CD8-positive, alpha-beta memory T cell (primary cell): ENCODE measurements at regions not wholly inside any gene's neighbourhood (a gene's known extent, or its start where the extent isn't known, plus 50 kb on each side); places are given as distances from the start of the nearest gene placed in this dataset.
"Not testable (repeated sequence)": the region's sequence is repeated elsewhere in the genome, so short reads cannot be mapped to it uniquely, and the experiment has no call there.

Experiments
- CTCF ChIA-PET: fragments of 350-600 bp; sonication (Branson Sonifier 250); formaldehyde crosslinking; loops from one replicate; lab custom pipeline; 2021; ENCODE audit warnings: antibody characterized with exemption; lab: Charles Lee
- POLR2A ChIA-PET: fragments of 350-600 bp; sonication (Branson Sonifier 250); formaldehyde crosslinking; loops from one replicate; lab custom pipeline; 2021; ENCODE audit warnings: antibody characterized with exemption; lab: Charles Lee
- DNase-seq, 5 donors: peaks; one replicate each; pipeline versions ENCODE4 v3.0.0 to v3.0.0-alpha.2; 2020 to 2022; ENCODE audit warnings: mixed read lengths in 1 of 5
- H3K27ac ChIP-seq: one replicate; pipeline ENCODE4 v1.7.0; 2013; ENCODE audit warnings: low read depth, mild to moderate bottlenecking, low read length, moderate library complexity
- H3K27me3 ChIP-seq: 2 replicates; pipeline ENCODE4 v1.7.0; 2013; ENCODE audit warnings: low read length, mild to moderate bottlenecking; ENCODE audit not compliant: insufficient read depth, poor library complexity, severe bottlenecking
- H3K36me3 ChIP-seq: 2 replicates; pipeline ENCODE4 v1.7.0; 2013; ENCODE audit warnings: mild to moderate bottlenecking, low read length, moderate library complexity; ENCODE audit not compliant: insufficient read depth
- H3K4me1 ChIP-seq: 2 replicates; pipeline ENCODE4 v1.7.0; 2013; ENCODE audit warnings: mild to moderate bottlenecking, low read length, moderate library complexity; ENCODE audit not compliant: insufficient read depth
- H3K4me3 ChIP-seq: 2 replicates; pipeline ENCODE4 v1.7.0; 2013; ENCODE audit warnings: mild to moderate bottlenecking, low read length
- H3K9me3 ChIP-seq: 2 replicates; pipeline ENCODE4 v1.7.0; 2013; ENCODE audit warnings: mild to moderate bottlenecking, low read length
- H3K27ac Mint-ChIP-seq, 8 donors: one replicate each; pipeline ENCODE4 v1.8.0; 2020 to 2021; ENCODE audit warnings: mixed read lengths in 8 of 8, mild to moderate bottlenecking in 6 of 8, inconsistent platforms in 3 of 8, moderate library complexity in 3 of 8
- H3K27me3 Mint-ChIP-seq, 2 donors: one replicate each; pipeline ENCODE4 v1.8.0; 2020 to 2021; ENCODE audit warnings: mixed read lengths in 2 of 2, mild to moderate bottlenecking in 1 of 2, moderate library complexity in 1 of 2
- H3K36me3 Mint-ChIP-seq, 3 donors: one replicate each; pipeline ENCODE4 v1.8.0; 2020 to 2021; ENCODE audit warnings: mixed read lengths in 3 of 3, inconsistent platforms in 1 of 3, mild to moderate bottlenecking in 1 of 3
- H3K4me1 Mint-ChIP-seq, 3 donors: one replicate each; pipeline ENCODE4 v1.8.0; 2020 to 2021; ENCODE audit warnings: mixed read lengths in 3 of 3, inconsistent platforms in 1 of 3, mild to moderate bottlenecking in 1 of 3
- H3K4me3 Mint-ChIP-seq, 7 donors: one replicate each; pipeline ENCODE4 v1.8.0; 2020 to 2021; ENCODE audit warnings: mixed read lengths in 7 of 7, mild to moderate bottlenecking in 6 of 7, moderate library complexity in 4 of 7, inconsistent platforms in 2 of 7
- H3K9me3 Mint-ChIP-seq, 5 donors: one replicate each; pipeline ENCODE4 v1.8.0; 2020 to 2022; ENCODE audit warnings: mixed read lengths in 5 of 5, mild to moderate bottlenecking in 3 of 5, moderate library complexity in 2 of 5, inconsistent platforms in 1 of 5

DNA sequence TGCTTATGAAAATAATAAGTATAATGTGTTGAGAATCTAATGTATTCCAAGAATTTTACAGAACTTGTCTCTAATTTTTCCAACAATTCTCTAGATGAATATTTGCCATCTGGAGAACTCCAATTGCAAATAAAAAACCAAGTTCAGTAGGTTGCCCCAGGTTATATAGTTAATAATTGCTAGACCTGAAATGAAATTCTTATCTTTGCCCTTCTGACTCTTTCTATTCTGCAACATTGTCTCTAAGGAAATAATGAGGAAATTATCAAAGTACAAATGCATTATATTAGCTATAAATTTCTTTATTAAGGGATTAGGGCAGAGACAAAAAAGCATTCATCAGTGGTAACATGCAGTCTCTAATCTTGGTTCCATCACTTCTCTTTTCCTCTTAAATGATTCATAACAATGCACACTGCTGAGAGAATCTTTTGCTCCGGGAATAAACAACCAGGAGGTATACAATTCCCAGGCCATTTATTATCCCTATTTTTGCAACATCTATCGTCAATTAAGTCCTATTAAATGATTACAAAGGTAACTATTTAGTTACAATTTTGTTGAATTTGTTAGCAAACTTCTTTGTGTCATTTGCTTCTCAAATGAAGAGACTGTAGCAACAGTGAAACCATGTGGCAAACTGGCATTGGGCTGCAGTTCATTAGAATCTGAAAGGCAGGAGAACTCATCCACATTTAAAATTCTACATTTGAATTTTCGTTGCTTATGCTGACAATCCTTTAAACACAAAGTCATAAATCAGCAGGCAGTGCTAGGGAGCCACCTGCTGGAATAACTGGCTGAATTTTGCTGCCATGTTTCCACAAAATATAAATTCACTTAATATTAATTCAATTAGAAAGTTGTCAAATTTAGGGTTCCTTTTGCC lies 349.6 kb downstream of the KIF2B start:
- no peak for DNase-seq
- Histone ChIP-seq H3K9me3 (no peaks in the 10 kb centered on the region), H3K27me3 (no peaks in the 10 kb centered on the region), H3K27ac (no peak overlapping the region), H3K4me3 (no peak overlapping the region), H3K4me1 (no peaks in the 10 kb centered on the region), H3K36me3 (no peaks in the 10 kb centered on the region)
- Mint-ChIP-seq H3K27ac (no peak overlapping the region), H3K4me3 (no peak overlapping the region), H3K27me3 (no peaks in the 10 kb centered on the region), H3K36me3 (no peaks in the 10 kb centered on the region), H3K9me3 (peaks cover 1 to 21% (median 7%) of the 10 kb centered on the region in 5 donors), H3K4me1 (no peaks in the 10 kb centered on the region)
- ChIA-PET CTCF (no interaction called here), POLR2A (no interaction called here)

DNA sequence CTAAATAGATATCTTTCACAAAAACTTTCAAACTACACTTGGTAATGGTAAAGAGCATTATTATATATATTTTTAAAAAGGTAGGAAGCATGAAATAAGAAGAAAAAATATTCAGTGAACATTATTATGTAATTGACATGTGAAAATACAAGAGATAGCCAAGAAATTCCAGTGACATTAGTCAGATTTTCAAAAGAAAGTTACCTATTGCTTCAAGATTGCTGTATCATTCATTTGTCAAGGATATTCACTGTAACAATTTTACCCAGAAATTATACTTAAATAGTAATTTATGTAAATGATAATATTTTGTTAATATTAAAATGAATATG lies 350.2 kb downstream of the KIF2B start:
- no peaks in the 10 kb centered on the region for H3K9me3 ChIP-seq
- ChIA-PET POLR2A (no interaction called here), CTCF (no interaction called here)
- no peak overlapping the region for H3K4me3 ChIP-seq
- DNase-seq = no peak
- no peaks in the 10 kb centered on the region for H3K36me3 Mint-ChIP-seq
- no peak overlapping the region for H3K27ac ChIP-seq
- no peaks in the 10 kb centered on the region for H3K27me3 Mint-ChIP-seq
- H3K27me3 ChIP-seq = no peaks in the 10 kb centered on the region
- H3K27ac Mint-ChIP-seq = no peak overlapping the region
- no peaks in the 10 kb centered on the region for H3K4me1 Mint-ChIP-seq
- no peak overlapping the region for H3K4me3 Mint-ChIP-seq
- no peaks in the 10 kb centered on the region for H3K4me1 ChIP-seq
- H3K36me3 ChIP-seq = no peaks in the 10 kb centered on the region
- peaks cover 1 to 23% (median 7%) of the 10 kb centered on the region in 5 donors for H3K9me3 Mint-ChIP-seq

DNA sequence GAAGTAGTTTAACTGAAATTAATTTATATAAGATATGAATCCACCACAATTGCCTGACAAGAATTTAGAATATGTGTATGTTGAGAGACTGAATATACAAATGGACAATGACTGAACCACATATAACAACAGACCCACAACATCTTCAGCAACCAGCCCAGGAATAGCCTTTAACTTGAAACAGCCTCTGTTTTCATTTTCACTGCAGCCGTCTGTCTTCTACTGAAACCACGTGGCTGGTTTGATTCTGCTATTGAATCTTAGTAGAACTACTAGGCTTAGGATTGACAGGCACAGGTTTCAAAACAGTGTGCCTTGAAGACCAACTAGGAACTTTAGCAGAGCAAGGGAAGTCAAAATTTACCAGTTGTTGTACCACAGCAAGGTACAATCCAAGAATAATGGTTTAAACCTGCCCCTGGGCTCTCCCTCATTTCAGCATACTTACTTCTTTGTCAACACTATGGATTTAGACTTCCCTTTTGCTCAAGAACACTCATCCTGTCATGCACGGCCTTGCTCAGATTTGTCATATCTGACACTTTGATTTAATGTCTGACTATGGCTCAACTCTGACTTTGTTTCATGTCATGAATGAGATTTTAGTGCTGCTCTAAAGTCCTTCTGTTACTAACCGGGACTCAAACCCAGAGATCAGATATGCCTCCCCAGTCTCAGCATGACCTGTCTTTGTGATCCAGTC lies 355.0 kb downstream of the KIF2B start:
- Histone ChIP-seq H3K27me3 (no peaks in the 10 kb centered on the region), H3K9me3 (no peaks in the 10 kb centered on the region), H3K27ac (no peak overlapping the region), H3K4me1 (no peaks in the 10 kb centered on the region), H3K36me3 (no peaks in the 10 kb centered on the region), H3K4me3 (no peak overlapping the region)
- Mint-ChIP-seq H3K36me3 (no peaks in the 10 kb centered on the region), H3K4me3 (no peak overlapping the region), H3K4me1 (no peaks in the 10 kb centered on the region), H3K9me3 (peaks cover 0 to 40% (median 7%) of the 10 kb centered on the region in 5 donors), H3K27ac (no peak overlapping the region), H3K27me3 (no peaks in the 10 kb centered on the region)
- DNase-seq = no peak
- CTCF ChIA-PET = no interaction called here
- POLR2A ChIA-PET = no interaction called here

DNA sequence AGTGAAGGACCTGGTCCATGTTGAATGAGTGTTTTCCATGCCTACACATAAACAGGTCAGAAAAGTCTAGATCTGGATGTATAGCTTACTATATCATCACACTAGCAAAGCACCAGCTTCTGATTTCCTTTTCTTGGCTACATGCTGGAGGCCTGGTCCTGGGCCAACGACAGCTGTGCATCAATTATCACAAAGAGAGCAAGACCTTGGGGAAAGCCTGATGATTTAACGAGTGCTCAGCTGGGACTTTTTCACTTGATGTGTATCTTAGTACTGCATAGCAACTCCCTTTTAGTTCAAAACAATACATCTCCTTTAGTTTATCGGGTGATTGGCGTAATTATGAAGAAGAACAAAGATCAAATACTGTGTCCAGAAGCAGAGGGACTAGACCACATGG lies 358.2 kb downstream of the KIF2B start:
- H3K36me3 Mint-ChIP-seq = no peaks in the 10 kb centered on the region
- ChIA-PET CTCF (no interaction called here), POLR2A (no interaction called here)
- Histone ChIP-seq H3K36me3 (no peaks in the 10 kb centered on the region), H3K9me3 (no peaks in the 10 kb centered on the region), H3K27ac (no peak overlapping the region), H3K4me1 (no peaks in the 10 kb centered on the region), H3K27me3 (no peaks in the 10 kb centered on the region), H3K4me3 (no peak overlapping the region)
- no peak overlapping the region for H3K27ac Mint-ChIP-seq
- H3K4me3 Mint-ChIP-seq = no peak overlapping the region
- H3K27me3 Mint-ChIP-seq = no peaks in the 10 kb centered on the region
- DNase-seq = no peak
- no peaks in the 10 kb centered on the region for H3K4me1 Mint-ChIP-seq
- H3K9me3 Mint-ChIP-seq = peaks cover 4 to 41% (median 9%) of the 10 kb centered on the region in 5 donors

DNA sequence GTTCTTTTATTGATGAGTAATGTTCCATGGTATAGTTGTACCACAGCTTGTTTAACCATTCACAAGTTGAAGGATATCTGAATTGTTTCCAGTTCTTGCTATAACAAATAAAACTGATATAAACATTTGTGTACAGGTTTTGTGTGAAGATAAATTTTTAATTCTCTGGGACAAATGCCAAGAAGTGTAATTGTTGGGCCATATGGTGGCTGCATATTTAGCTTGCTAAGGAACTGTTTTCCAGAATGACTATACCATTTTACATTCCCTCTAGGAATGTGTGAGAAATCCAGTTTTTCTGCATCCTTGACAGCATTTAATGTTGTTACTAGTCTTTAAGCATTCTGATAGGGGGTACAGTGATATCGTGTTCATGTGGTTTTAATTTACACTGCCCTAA lies 368.5 kb downstream of the KIF2B start:
- CTCF ChIA-PET = no interaction called here
- DNase-seq = no peak
- no peaks in the 10 kb centered on the region for H3K9me3 ChIP-seq
- Mint-ChIP-seq H3K4me3 (no peak overlapping the region), H3K27me3 (no peaks in the 10 kb centered on the region), H3K9me3 (peaks cover 2 to 27% (median 11%) of the 10 kb centered on the region in 5 donors), H3K4me1 (no peaks in the 10 kb centered on the region), H3K27ac (no peak overlapping the region), H3K36me3 (no peaks in the 10 kb centered on the region)
- no peak overlapping the region for H3K4me3 ChIP-seq
- no peaks in the 10 kb centered on the region for H3K36me3 ChIP-seq
- no peaks in the 10 kb centered on the region for H3K4me1 ChIP-seq
- POLR2A ChIA-PET = no interaction called here
- no peak overlapping the region for H3K27ac ChIP-seq
- no peaks in the 10 kb centered on the region for H3K27me3 ChIP-seq

DNA sequence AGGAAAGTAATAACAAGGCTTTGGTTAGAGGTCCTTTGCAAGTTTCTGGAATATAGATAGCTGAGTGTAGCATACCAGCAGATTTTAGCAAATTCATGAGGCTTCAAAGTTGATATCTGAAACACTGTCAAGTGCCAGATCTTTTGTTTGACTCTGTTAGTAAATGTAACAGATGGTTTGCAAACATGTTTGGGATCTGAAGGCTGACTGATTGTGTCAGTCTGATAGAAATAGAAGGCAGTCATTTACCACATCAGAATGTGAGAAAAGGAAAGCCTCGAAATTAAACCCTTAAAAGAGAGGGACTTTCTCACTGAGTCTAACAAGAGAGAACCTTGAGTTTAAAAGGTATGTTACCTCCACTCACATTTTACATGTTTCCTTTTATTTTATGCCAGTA lies 371.5 kb downstream of the KIF2B start:
- H3K4me1 ChIP-seq = no peaks in the 10 kb centered on the region
- no peaks in the 10 kb centered on the region for H3K9me3 ChIP-seq
- Mint-ChIP-seq H3K4me3 (no peak overlapping the region), H3K27ac (no peak overlapping the region), H3K36me3 (no peaks in the 10 kb centered on the region), H3K9me3 (peaks cover 0 to 17% (median 7%) of the 10 kb centered on the region in 5 donors), H3K4me1 (no peaks in the 10 kb centered on the region), H3K27me3 (no peaks in the 10 kb centered on the region)
- no peak overlapping the region for H3K27ac ChIP-seq
- no peak for DNase-seq
- H3K27me3 ChIP-seq = no peaks in the 10 kb centered on the region
- CTCF ChIA-PET = no interaction called here
- POLR2A ChIA-PET = no interaction called here
- H3K4me3 ChIP-seq = no peak overlapping the region
- H3K36me3 ChIP-seq = no peaks in the 10 kb centered on the region

DNA sequence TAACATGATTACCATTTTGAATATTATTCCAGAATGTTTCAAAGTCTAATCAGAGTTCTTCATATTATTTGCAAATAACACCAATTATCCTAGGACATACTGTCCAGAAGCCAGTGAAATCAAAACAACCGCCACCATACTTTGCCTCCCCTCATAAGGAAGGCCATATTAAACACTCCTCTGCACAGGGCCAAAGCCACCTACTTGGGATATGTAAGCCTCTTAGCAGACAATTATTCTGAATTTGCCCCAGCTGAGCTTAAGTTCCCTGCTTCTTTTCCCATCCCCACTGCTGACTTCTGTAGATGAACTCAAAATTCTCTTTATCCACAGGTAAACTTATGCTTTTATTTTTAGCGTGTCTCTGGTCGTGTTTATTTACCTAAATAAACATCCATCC lies 374.0 kb downstream of the KIF2B start:
- Histone ChIP-seq H3K9me3 (no peaks in the 10 kb centered on the region), H3K4me3 (no peak overlapping the region), H3K4me1 (no peaks in the 10 kb centered on the region), H3K36me3 (no peaks in the 10 kb centered on the region), H3K27me3 (no peaks in the 10 kb centered on the region), H3K27ac (no peak overlapping the region)
- ChIA-PET CTCF (no interaction called here), POLR2A (no interaction called here)
- Mint-ChIP-seq H3K9me3 (peaks cover 0 to 10% (median 2%) of the 10 kb centered on the region in 5 donors), H3K27me3 (no peaks in the 10 kb centered on the region), H3K4me3 (no peak overlapping the region), H3K27ac (no peak overlapping the region), H3K36me3 (no peaks in the 10 kb centered on the region), H3K4me1 (no peaks in the 10 kb centered on the region)
- DNase-seq = no peak

DNA sequence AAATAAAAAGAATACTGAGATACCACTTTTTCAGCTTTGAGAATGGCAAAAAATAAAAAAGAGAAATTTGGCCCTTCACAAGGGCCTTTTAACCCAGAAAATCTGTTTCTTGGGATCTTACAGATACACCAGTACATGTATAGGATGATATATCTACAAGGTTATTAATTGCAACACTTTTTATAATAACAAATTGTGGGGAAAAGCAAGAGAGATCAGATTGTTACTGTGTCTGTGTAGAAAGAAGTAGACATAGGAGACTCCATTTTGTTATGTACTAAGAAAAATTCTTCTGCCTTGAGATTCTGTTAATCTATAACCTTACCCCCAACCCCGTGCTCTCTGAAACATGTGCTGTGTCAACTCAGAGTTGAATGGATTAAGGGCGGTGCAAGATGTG lies 378.7 kb downstream of the KIF2B start:
- H3K27ac Mint-ChIP-seq, POLR2A ChIA-PET, H3K4me1 ChIP-seq, H3K27ac ChIP-seq, H3K27me3 Mint-ChIP-seq, H3K36me3 Mint-ChIP-seq, DNase-seq, H3K4me3 ChIP-seq, H3K9me3 ChIP-seq, H3K27me3 ChIP-seq, H3K4me1 Mint-ChIP-seq, H3K4me3 Mint-ChIP-seq, H3K36me3 ChIP-seq, CTCF ChIA-PET: not testable (repeated sequence)
- H3K9me3 Mint-ChIP-seq = peaks cover 0 to 12% (median 2%) of the 10 kb centered on the region in 5 donors
